Epithelial cell of esophagus (primary cell): ENCODE measurements at regions not wholly inside any gene's neighbourhood (a gene's known extent, or its start where the extent isn't known, plus 50 kb on each side); places are given as distances from the start of the nearest gene placed in this dataset.

ENCODE experiments used
- DNase-seq: peaks from one replicate; pipeline ENCODE4 v3.0.0; 2010; ENCODE audit warnings: low read depth
- H3K4me3 ChIP-seq: 2 replicates; pipeline ENCODE4 v1.5.1; 2011; ENCODE audit warnings: mild to moderate bottlenecking, low read length, control low read depth
- CTCF ChIP-seq: IDR thresholded peaks from 2 replicates; pipeline ENCODE4 v1.5.1; 2011; ENCODE audit warnings: low read depth, mild to moderate bottlenecking, low read length, control low read depth, inconsistent platforms; ENCODE audit not compliant: insufficient read depth; ENCODE audit errors: missing control alignments

DNA sequence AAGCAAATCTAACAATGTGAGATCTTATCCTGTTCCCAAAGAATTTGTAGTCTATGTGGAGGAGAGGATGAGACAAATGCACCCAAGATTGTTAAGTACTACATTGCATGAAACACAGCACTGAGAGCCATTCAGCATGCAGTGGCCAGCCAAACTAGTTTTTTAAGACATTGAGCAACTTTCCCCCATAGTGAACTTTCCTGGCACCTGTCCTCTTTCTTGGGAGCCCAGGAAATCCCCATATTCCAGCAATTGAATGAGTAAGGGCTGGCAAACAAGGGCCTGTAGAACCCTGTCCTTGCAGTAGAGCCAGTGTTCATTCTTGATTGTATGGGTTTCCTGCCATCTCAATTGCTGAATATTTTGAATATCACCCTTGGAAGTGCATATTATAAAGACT, 58.8 kb upstream of the FIGN start:
- no peak for TF ChIP-seq CTCF
- DNase-seq = peak; percentile 95
- H3K4me3 ChIP-seq = no peak overlapping the region
